GM23338 (cell line): ENCODE measurements at regions not wholly inside any gene's neighbourhood (a gene's known extent, or its start where the extent isn't known, plus 50 kb on each side); places are given as distances from the start of the nearest gene placed in this dataset.

Experiments used
- CREB1 ChIP-seq: fragments of 250-450 bp; sonication (Bioruptor Pico); IDR thresholded peaks from 2 replicates; pipeline ENCODE4 v1.5.0; 2020; ENCODE audit warnings: low read depth, mild to moderate bottlenecking, moderate library complexity
- CTCF ChIP-seq, 2 experiments: fragments of 200-600 bp in 1 of 2; sonication (generic) in 1 of 2; conservative IDR thresholded peaks; 2 replicates each; pipeline versions ENCODE4 v1.5.1 to v1.6.1; 2016 to 2017; ENCODE audit warnings: antibody characterized with exemption in 2 of 2, low read depth in 2 of 2, mild to moderate bottlenecking in 2 of 2, moderate library complexity in 1 of 2
- EZH2 ChIP-seq: fragments of 200-600 bp; sonication (generic); IDR thresholded peaks from one replicate; pipeline ENCODE4 v1.8.0; 2017; ENCODE audit warnings: antibody characterized with exemption, mild to moderate bottlenecking, low read depth; ENCODE audit not compliant: unreplicated experiment
- EZH2phosphoT487 ChIP-seq: fragments of 200-600 bp; sonication (generic); IDR thresholded peaks from one replicate; pipeline ENCODE4 v1.8.1; 2018; ENCODE audit warnings: antibody characterized with exemption; ENCODE audit not compliant: unreplicated experiment
- JUNB ChIP-seq: IDR thresholded peaks from one replicate; pipeline ENCODE4 v1.6.1; 2016; ENCODE audit warnings: antibody characterized with exemption; ENCODE audit not compliant: unreplicated experiment
- POLR2AphosphoS5 ChIP-seq: IDR thresholded peaks from 2 replicates; pipeline ENCODE4 v1.6.1; 2016; ENCODE audit warnings: antibody characterized with exemption, low read depth
- ZNF114 ChIP-seq: fragments of 250-450 bp; sonication (Bioruptor Pico); IDR thresholded peaks from 2 replicates; pipeline ENCODE4 v1.5.0; 2020; ENCODE audit warnings: mild to moderate bottlenecking, moderate library complexity

GRCh38 chr11:29353833-29354232 lies 663.0 kb downstream of the KCNA4 start:
- TF ChIP-seq CTCF (conservative IDR thresholded peaks at IDR 0.05; ENCODE audit: low read depth in 2 of 2) (no peak), CREB1 (CRISPR knock-in tag) (no peak), EZH2phosphoT487 (no peak), POLR2AphosphoS5 (no peak), EZH2 (no peak), ZNF114 (CRISPR knock-in tag) (no peak), JUNB (no peak)
